Small intestine (tissue), 7 donors: ENCODE measurements at regions not wholly inside any gene's neighbourhood (a gene's known extent, or its start where the extent isn't known, plus 50 kb on each side); places are given as distances from the start of the nearest gene placed in this dataset.
A peak's percentile ranks its signal among the peaks of the same experiment; 100 is the strongest.

Source experiments
- DNase-seq, 2 donors: peaks; one replicate each; pipeline versions ENCODE4 v3.0.0 to v3.0.0-alpha.2; 2013
- FAIRE-seq: peaks from 2 replicates; lab custom pipeline; 2012; peaks lifted over from hg19 to GRCh38; lab: Jason Lieb, UNC
- H3K27ac ChIP-seq, 3 donors: one replicate each; pipeline ENCODE4 v1.5.1; 2013; ENCODE audit warnings: low read length in 2 of 3, mild to moderate bottlenecking in 2 of 3, control low read depth in 1 of 3, inconsistent platforms in 1 of 3, low read depth in 1 of 3, moderate library complexity in 1 of 3
- H3K27me3 ChIP-seq, 3 donors: one replicate each; pipeline ENCODE4 v1.6.1; 2013; ENCODE audit warnings: low read length in 3 of 3, inconsistent platforms in 1 of 3; ENCODE audit not compliant: control insufficient read depth in 3 of 3, insufficient read depth in 3 of 3
- H3K36me3 ChIP-seq, 3 donors: one replicate each; pipeline ENCODE4 v1.6.1; 2013; ENCODE audit warnings: low read length in 3 of 3, inconsistent platforms in 1 of 3, low read depth in 1 of 3, mild to moderate bottlenecking in 1 of 3, moderate library complexity in 1 of 3; ENCODE audit not compliant: control insufficient read depth in 3 of 3, insufficient read depth in 2 of 3
- H3K4me1 ChIP-seq, 3 donors: one replicate each; pipeline ENCODE4 v1.6.1; 2013; ENCODE audit warnings: low read length in 2 of 3, inconsistent platforms in 1 of 3, low read depth in 1 of 3, mild to moderate bottlenecking in 1 of 3, moderate library complexity in 1 of 3; ENCODE audit not compliant: control insufficient read depth in 3 of 3, insufficient read depth in 2 of 3
- H3K4me3 ChIP-seq, 3 donors: one replicate each; pipeline ENCODE4 v1.5.1; 2013; ENCODE audit warnings: low read length in 3 of 3, control low read depth in 1 of 3, inconsistent platforms in 1 of 3, low read depth in 1 of 3, mild to moderate bottlenecking in 1 of 3, moderate library complexity in 1 of 3
- H3K9me3 ChIP-seq, 2 donors: one replicate each; pipeline ENCODE4 v1.6.1; 2013; ENCODE audit warnings: low read depth in 1 of 2, low read length in 1 of 2; ENCODE audit not compliant: control insufficient read depth in 2 of 2, insufficient read depth in 1 of 2
- WGBS, 3 donors: extraction: QIAGEN DNeasy Blood & Tissue Kit; methylation state at CpG; one replicate each; pipeline ENCODE4 v1.1.7; 2013; 5-methylcytosine and 5-hydroxymethylcytosine counted together
- donor health status: healthy with polysubstance abuse.
- donor health status: control.
- donor health status: control.
- donor health status: Bipolar disorder and iron deficiency.
- donor health status: healthy.

DNA sequence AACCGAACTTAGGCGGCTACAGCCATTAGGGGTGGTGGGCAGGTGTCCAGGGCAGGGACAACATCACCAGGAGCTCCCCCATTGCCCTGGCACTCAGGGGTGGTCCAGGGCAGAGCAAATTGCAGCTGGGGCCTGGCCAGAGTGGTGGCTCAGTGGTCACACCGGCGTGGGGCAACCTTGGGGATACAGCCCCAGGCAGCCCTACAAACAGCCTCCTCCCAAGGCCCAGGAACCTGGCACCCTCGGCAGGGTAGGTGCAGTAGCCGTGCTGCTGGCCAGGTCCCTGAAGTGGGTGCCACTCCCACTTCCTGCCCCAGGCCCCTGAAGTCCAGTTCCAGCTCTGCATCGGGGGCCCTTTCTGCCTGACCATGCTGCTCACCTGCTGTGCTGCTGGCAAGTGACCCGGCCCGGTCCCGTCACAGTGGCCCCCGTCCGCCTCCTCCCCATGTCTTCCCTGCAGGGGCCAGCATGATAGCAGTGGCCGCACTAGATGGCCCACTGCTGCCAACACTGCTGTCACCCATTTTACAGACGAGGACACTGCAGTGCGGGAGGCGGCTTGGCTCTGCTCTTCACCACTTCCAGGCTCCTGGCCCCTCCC lies 712.8 kb downstream of the MATN1 start:
- no peaks in the 10 kb centered on the region for H3K4me1 ChIP-seq
- H3K9me3 ChIP-seq = no peaks in the 10 kb centered on the region
- DNase-seq (no peak), FAIRE-seq (no peak)
- no peak overlapping the region for H3K4me3 ChIP-seq
- H3K27ac ChIP-seq = no peak overlapping the region
- no peaks in the 10 kb centered on the region for H3K27me3 ChIP-seq
- H3K36me3 ChIP-seq = no peaks in the 10 kb centered on the region
- 76 to 82% (median 80%) methylated on average over 16 of the region's 16 CpGs for WGBS, 3 donors

DNA sequence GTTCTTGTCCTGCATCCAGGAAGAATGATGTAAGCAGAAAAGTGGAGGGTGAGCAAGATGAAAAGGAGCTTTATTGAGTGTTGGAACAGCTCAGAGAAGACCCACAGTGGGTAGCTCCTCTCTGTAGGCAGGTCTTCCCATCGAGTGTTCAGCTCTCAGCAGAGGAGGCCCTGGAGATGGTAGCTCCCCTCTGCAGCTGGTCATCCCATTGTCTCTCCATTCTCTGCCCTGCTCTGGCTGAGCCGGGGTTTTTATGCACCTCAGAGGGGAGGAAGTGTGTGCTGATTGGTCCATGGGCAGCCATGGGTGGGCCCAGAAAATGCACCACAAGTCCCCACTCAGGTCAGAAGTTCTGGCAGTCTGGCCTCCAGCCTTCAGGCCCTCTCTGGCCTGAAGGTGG lies 713.7 kb downstream of the MATN1 start:
- Histone ChIP-seq H3K36me3 (no peaks in the 10 kb centered on the region), H3K27ac (no peak overlapping the region), H3K27me3 (no peaks in the 10 kb centered on the region), H3K4me1 (no peaks in the 10 kb centered on the region), H3K4me3 (no peak overlapping the region), H3K9me3 (no peaks in the 10 kb centered on the region)
- DNase-seq = no peak
- FAIRE-seq = no peak
- 49 to 67% (median 56%) methylated on average over 2 of the region's 2 CpGs for WGBS, 3 donors

DNA sequence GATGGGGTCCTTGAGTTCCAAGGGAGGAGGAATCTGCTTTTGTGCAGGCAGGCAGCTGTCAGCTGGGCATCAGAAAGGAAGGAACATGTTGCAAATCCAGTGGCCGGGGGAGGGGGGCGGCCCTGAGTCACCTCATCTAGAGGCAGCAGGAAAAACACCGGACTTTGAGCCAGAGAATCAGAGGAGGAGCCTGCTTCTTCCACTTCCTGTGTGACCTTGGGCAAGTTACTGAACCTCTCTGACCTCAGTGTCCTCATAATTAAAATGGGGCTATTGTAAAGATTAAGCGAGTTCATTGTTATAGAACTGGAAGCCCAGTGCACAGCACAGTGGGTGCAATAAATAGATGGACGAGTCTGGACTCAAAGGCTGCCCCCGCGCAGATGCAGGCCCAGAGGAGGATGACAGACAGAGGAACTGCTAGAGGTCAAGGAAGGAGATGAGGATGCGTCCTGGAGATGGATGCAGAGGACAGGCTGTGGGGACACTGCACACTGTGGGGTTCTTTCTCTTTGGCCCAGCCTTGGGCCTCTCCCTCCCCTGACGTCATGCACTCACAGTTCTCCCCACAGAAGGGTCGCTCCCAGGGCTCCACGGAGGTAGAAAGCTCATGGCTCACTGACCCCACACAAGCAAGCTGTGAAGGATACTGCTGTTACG lies 714.3 kb downstream of the MATN1 start:
- 62 to 68% (median 67%) methylated on average over 11 to 12 of the region's 12 CpGs for WGBS, 3 donors
- Histone ChIP-seq H3K9me3 (no peaks in the 10 kb centered on the region), H3K36me3 (no peaks in the 10 kb centered on the region), H3K27me3 (no peaks in the 10 kb centered on the region), H3K4me3 (no peak overlapping the region), H3K27ac (no peak overlapping the region), H3K4me1 (no peaks in the 10 kb centered on the region)
- DNase-seq (peak; percentile 15 to 26), FAIRE-seq (no peak)

DNA sequence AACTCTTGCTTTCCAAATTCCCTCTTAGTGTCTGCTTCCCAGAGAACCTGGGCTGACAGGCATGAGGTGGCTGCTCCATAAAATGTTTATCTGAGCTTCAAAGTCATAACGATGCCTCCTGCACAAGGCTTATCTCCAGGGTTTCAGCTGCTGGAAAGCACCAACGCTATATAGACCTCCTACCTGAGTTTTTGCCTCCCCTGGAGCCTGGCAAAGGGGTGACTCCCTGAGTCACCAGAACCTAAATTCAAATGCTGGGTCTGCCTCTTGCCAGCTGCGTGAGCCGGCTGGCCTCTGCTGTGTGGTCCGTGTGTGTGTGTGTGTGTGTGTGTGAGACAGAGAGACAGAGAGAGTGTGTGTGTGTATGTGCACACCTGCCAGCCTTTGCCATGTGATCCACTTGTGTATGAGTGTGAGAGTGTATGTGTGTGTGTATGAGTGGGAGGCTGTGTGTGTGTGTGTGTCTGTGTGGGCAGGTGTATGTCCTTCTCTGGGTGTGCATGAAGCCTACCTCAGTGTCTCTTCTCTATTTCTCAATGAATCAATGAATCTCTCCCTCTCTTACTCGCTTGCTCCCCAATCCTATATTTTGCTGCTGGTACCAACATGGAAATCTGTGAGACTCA lies 714.9 kb downstream of the MATN1 start:
- no peaks in the 10 kb centered on the region for H3K9me3 ChIP-seq
- no peak overlapping the region for H3K4me3 ChIP-seq
- no peak overlapping the region for H3K27ac ChIP-seq
- FAIRE-seq = no peak
- no peaks in the 10 kb centered on the region for H3K27me3 ChIP-seq
- no peaks in the 10 kb centered on the region for H3K4me1 ChIP-seq
- H3K36me3 ChIP-seq = no peaks in the 10 kb centered on the region
- DNase-seq = no peak
- 13 to 46% (median 33%) methylated on average over 6 of the region's 6 CpGs for WGBS, 3 donors

DNA sequence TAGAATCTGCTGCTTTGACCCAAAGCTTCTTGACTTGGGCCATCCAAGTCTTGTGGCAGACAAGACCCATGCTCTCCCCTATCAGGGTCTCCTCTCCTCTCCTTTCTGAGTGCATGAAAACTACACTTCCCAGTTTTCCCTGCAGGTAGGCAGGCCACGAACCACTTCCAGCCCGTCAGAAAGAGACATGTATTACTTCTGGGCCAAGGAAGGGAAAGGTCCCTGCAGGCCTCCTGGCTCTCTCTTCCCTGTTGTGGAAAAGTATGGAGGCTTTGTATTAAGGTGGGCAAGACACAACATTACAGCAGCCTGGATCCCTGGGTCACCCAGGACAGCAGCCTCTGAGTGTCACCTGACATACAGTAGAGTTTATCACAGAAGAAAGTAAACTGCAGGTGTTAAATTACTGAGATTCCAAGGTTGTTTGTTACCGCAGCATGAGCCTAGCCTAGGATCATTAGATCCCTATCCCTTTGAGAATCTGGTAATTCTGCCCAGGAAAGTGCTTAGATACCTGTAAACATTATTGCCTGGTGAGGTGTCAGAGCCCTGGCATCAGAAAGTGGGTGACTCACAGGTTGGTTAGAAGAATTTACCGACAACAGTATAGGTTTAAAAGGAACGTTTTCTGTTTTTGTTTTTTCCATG lies 717.3 kb downstream of the MATN1 start:
- H3K4me3 ChIP-seq = no peak overlapping the region
- 37 to 53% (median 41%) methylated on average over 5 of the region's 5 CpGs for WGBS, 3 donors
- no peak for FAIRE-seq

DNA sequence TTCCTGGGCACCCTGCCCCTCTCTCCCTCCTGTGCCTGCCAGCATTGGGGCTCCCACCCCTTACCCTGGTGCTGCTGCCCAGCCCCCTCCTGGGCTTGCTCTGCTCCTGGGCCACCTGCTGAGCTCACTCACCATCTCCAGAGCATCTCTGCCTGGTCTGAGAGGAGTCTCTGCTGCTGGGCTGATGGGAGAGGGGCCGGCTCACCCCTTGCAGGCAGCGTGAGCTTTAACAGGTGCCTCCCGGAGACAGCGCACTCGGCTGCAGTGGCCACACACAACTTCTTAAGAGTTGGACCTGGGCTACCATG lies 721.7 kb downstream of the MATN1 start:
- DNase-seq (no peak), FAIRE-seq (no peak)
- H3K9me3 ChIP-seq = peaks cover 0 to 2% of the 10 kb centered on the region in 2 donors
- H3K27me3 ChIP-seq = no peaks in the 10 kb centered on the region
- WGBS, 3 donors = 73 to 90% (median 86%) methylated on average over 5 of the region's 5 CpGs
- H3K4me1 ChIP-seq = no peaks in the 10 kb centered on the region
- H3K27ac ChIP-seq = no peak overlapping the region
- H3K4me3 ChIP-seq = no peak overlapping the region
- H3K36me3 ChIP-seq = no peaks in the 10 kb centered on the region

More for the DNA sequence above, 717.3 kb downstream of the MATN1 start:
- Histone ChIP-seq H3K4me1 (no peaks in the 10 kb centered on the region), H3K27me3 (no peaks in the 10 kb centered on the region), H3K36me3 (no peaks in the 10 kb centered on the region), H3K9me3 (no peaks in the 10 kb centered on the region), H3K27ac (no peak overlapping the region)
- DNase-seq = no peak

DNA sequence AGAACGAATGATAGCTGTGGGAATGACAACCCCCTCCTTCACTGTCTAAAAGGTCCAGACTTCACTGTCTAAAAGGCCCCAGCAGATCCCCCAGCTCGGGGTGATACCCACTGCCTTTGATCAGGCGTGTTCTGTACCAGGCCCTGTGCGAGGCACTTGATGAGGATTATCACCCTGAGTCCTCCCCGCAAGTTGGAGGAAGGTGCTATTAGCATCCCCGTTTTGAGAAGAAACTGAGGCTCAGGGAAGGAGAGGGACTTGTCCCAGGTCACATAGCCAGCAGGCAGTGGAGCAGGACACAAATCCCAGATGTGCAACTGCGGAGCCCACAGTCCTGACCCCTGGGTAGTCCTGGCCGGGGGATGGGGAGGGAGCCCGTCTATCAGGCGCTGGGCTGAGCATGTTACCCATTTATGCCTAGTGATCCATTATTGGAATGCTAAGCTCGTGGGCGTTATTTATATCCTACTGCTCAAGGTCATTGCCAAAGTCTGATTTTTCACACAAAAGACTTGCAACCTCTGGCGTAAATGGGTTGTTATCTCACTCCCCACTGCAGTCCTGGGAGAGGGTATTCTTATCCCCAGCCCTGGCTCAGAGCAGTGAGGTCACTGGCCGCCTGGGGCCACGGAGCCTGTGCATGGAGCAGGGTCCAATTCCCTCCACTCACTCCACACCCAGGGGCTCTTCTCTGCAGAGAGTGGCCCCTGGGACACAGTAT lies 722.2 kb downstream of the MATN1 start:
- Histone ChIP-seq H3K27me3 (no peaks in the 10 kb centered on the region), H3K4me1 (no peaks in the 10 kb centered on the region), H3K27ac (no peak overlapping the region), H3K4me3 (no peak overlapping the region), H3K9me3 (peaks cover 0 to 2% of the 10 kb centered on the region in 2 donors), H3K36me3 (no peaks in the 10 kb centered on the region)
- DNase-seq (no peak), FAIRE-seq (no peak)
- WGBS, 3 donors = 48 to 75% (median 60%) methylated on average over 15 of the region's 15 CpGs

DNA sequence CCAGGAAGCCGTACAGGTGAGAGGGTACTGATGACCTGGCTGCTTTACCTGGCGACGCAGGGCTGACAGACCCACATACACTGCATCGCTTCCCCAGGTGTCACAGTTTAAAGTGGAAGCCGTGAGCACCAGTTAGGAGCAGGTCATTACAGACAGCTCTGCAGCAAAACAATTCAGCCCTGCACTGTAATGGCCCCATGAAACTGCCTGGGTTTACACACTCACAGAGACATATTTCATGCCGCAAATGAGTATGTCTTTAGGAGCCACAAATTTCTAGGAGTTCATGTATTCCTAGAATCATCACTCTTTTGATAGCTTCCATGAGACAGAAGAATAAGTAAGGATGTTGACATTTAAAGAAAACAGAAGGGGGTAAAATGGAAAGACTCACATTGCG lies 723.1 kb downstream of the MATN1 start:
- FAIRE-seq (no peak), DNase-seq (no peak)
- 86 to 92% (median 91%) methylated on average over 7 of the region's 7 CpGs for WGBS, 3 donors
- Histone ChIP-seq H3K4me3 (no peak overlapping the region), H3K27ac (no peak overlapping the region), H3K9me3 (peaks cover 0 to 2% of the 10 kb centered on the region in 2 donors), H3K27me3 (no peaks in the 10 kb centered on the region), H3K36me3 (no peaks in the 10 kb centered on the region), H3K4me1 (no peaks in the 10 kb centered on the region)
